GM12878 (cell line): ENCODE measurements at regions not wholly inside any gene's neighbourhood (a gene's known extent, or its start where the extent isn't known, plus 50 kb on each side); places are given as distances from the start of the nearest gene placed in this dataset.

ENCODE experiments used
- KDM1A ChIP-seq: fragments of 200-600 bp; sonication (generic); IDR thresholded peaks from 2 replicates; pipeline ENCODE4 v1.6.1; 2016; ENCODE audit warnings: borderline replicate concordance
- MYB ChIP-seq: fragments of 150-350 bp; IDR thresholded peaks from 2 replicates; pipeline ENCODE4 v1.6.1; 2014; ENCODE audit warnings: mild to moderate bottlenecking, low read depth, low read length, borderline replicate concordance
- RELA ChIP-seq: fragments of 450-650 bp; IDR thresholded peaks from 2 replicates; pipeline ENCODE4 v1.8.0; 2014; ENCODE audit warnings: borderline replicate concordance; ENCODE audit not compliant: partially characterized antibody
- TF ChIP-seq, protein P1 (sequence below): fragments of 450-650 bp; formaldehyde crosslinking; IDR thresholded peaks from 2 replicates; pipeline ENCODE4 v1.4.0; 2022; ENCODE audit warnings: mild to moderate bottlenecking, moderate library complexity
- TF ChIP-seq, protein P2 (sequence below): fragments of 450-650 bp; formaldehyde crosslinking; IDR thresholded peaks from 2 replicates; pipeline ENCODE4 v1.4.0; 2020; ENCODE audit warnings: mild to moderate bottlenecking, moderate library complexity
- TF ChIP-seq, protein P3 (sequence below): fragments of 450-650 bp; IDR thresholded peaks from 2 replicates; pipeline ENCODE4 v1.6.1; 2018; ENCODE audit warnings: mild to moderate bottlenecking, low read depth, moderate library complexity; ENCODE audit not compliant: partially characterized antibody

DNA sequence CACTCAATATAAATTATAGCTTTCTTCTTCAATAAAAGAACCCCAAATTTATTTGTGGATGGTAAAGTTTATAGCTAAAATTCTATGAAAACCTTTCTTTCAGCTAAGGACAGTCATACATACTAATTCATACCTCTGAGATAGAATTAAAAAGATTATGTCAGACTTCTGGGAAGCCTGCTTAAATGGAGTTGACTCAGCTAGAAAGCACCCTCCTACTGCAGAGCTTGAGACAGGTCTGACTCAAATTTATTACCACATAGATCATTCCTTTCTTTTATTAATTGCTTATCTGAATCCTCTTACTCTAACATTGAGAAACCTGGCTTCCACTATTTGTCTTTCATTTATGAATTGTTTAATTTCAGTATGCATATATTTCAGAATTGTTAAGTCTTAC is 1007.0 kb upstream of the LRFN5 start (continued):
- TF ChIP-seq, protein P1, sequence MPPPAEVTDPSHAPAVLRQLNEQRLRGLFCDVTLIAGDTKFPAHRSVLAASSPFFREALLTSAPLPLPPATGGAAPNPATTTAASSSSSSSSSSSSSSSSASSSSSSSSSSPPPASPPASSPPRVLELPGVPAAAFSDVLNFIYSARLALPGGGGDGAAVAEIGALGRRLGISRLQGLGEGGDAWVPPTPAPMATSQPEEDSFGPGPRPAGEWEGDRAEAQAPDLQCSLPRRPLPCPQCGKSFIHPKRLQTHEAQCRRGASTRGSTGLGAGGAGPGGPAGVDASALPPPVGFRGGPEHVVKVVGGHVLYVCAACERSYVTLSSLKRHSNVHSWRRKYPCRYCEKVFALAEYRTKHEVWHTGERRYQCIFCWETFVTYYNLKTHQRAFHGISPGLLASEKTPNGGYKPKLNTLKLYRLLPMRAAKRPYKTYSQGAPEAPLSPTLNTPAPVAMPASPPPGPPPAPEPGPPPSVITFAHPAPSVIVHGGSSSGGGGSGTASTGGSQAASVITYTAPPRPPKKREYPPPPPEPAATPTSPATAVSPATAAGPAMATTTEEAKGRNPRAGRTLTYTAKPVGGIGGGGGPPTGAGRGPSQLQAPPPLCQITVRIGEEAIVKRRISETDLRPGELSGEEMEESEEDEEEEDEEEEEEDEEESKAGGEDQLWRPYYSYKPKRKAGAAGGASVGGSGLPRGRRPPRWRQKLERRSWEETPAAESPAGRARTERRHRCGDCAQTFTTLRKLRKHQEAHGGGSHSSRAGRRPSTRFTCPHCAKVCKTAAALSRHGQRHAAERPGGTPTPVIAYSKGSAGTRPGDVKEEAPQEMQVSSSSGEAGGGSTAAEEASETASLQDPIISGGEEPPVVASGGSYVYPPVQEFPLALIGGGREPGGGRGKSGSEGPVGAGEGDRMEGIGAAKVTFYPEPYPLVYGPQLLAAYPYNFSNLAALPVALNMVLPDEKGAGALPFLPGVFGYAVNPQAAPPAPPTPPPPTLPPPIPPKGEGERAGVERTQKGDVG = no peak
- no peak for TF ChIP-seq KDM1A
- TF ChIP-seq, protein P2, sequence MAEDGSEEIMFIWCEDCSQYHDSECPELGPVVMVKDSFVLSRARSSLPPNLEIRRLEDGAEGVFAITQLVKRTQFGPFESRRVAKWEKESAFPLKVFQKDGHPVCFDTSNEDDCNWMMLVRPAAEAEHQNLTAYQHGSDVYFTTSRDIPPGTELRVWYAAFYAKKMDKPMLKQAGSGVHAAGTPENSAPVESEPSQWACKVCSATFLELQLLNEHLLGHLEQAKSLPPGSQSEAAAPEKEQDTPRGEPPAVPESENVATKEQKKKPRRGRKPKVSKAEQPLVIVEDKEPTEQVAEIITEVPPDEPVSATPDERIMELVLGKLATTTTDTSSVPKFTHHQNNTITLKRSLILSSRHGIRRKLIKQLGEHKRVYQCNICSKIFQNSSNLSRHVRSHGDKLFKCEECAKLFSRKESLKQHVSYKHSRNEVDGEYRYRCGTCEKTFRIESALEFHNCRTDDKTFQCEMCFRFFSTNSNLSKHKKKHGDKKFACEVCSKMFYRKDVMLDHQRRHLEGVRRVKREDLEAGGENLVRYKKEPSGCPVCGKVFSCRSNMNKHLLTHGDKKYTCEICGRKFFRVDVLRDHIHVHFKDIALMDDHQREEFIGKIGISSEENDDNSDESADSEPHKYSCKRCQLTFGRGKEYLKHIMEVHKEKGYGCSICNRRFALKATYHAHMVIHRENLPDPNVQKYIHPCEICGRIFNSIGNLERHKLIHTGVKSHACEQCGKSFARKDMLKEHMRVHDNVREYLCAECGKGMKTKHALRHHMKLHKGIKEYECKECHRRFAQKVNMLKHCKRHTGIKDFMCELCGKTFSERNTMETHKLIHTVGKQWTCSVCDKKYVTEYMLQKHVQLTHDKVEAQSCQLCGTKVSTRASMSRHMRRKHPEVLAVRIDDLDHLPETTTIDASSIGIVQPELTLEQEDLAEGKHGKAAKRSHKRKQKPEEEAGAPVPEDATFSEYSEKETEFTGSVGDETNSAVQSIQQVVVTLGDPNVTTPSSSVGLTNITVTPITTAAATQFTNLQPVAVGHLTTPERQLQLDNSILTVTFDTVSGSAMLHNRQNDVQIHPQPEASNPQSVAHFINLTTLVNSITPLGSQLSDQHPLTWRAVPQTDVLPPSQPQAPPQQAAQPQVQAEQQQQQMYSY (CRISPR knock-in tag) = no peak
- TF ChIP-seq MYB = no peak
- TF ChIP-seq, protein P3, sequence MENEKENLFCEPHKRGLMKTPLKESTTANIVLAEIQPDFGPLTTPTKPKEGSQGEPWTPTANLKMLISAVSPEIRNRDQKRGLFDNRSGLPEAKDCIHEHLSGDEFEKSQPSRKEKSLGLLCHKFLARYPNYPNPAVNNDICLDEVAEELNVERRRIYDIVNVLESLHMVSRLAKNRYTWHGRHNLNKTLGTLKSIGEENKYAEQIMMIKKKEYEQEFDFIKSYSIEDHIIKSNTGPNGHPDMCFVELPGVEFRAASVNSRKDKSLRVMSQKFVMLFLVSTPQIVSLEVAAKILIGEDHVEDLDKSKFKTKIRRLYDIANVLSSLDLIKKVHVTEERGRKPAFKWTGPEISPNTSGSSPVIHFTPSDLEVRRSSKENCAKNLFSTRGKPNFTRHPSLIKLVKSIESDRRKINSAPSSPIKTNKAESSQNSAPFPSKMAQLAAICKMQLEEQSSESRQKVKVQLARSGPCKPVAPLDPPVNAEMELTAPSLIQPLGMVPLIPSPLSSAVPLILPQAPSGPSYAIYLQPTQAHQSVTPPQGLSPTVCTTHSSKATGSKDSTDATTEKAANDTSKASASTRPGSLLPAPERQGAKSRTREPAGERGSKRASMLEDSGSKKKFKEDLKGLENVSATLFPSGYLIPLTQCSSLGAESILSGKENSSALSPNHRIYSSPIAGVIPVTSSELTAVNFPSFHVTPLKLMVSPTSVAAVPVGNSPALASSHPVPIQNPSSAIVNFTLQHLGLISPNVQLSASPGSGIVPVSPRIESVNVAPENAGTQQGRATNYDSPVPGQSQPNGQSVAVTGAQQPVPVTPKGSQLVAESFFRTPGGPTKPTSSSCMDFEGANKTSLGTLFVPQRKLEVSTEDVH = no peak
- TF ChIP-seq RELA = no peak
